HEK293 (cell line): ENCODE measurements at regions not wholly inside any gene's neighbourhood (a gene's known extent, or its start where the extent isn't known, plus 50 kb on each side); places are given as distances from the start of the nearest gene placed in this dataset.

Experiments
- CTCF ChIA-PET: fragments of 350-600 bp; formaldehyde crosslinking; extraction: SDS; loops from one replicate; lab custom pipeline; 2021; ENCODE audit warnings: antibody characterized with exemption; lab: Yijun Ruan, JAX
- POLR2A ChIA-PET: fragments of 300-600 bp; formaldehyde crosslinking; extraction: SDS; loops from one replicate; lab custom pipeline; 2020; ENCODE audit warnings: antibody characterized with exemption, inconsistent platforms; lab: Yijun Ruan, JAX
- H3K27ac ChIP-seq: fragments of 200-500 bp; sonication (Bioruptor generic); 2 replicates; pipeline ENCODE4 v1.5.1; 2014; ENCODE audit warnings: low read depth, low read length, control low read depth, inconsistent platforms; ENCODE audit errors: extremely low read depth
- H3K36me3 ChIP-seq, 2 experiments: fragments of 200-500 bp in 1 of 2; sonication (Bioruptor generic) in 1 of 2; 1 replicate in 1 of 2; 2 replicates in 1 of 2; pipeline ENCODE4 v1.5.1; 2014 to 2017; ENCODE audit warnings: inconsistent platforms in 2 of 2, low read length in 2 of 2; ENCODE audit not compliant: control insufficient read depth in 2 of 2, insufficient read depth in 1 of 2
- H3K4me1 ChIP-seq: fragments of 200-500 bp; sonication (Bioruptor generic); 2 replicates; pipeline ENCODE4 v1.5.1; 2014; ENCODE audit warnings: mild to moderate bottlenecking, low read length, inconsistent platforms; ENCODE audit not compliant: control insufficient read depth, insufficient read depth
- H3K4me3 ChIP-seq: 2 replicates; pipeline ENCODE4 v1.5.1; 2011; ENCODE audit warnings: low read depth, mild to moderate bottlenecking, control low read depth, low read length, moderate library complexity
- H3K9me3 ChIP-seq: fragments of 200-500 bp; sonication (Bioruptor generic); 2 replicates; pipeline ENCODE4 v1.5.1; 2014; ENCODE audit warnings: low read depth, low read length, inconsistent platforms; ENCODE audit not compliant: control insufficient read depth, insufficient read depth
- BCL11A ChIP-seq: fragments of 450-650 bp; formaldehyde crosslinking; IDR thresholded peaks from 2 replicates; pipeline ENCODE4 v1.5.1; 2016; ENCODE audit warnings: low read depth, missing biosample characterization, missing genetic modification characterization
- GFI1B ChIP-seq: fragments of 450-650 bp; formaldehyde crosslinking; IDR thresholded peaks from 2 replicates; pipeline ENCODE4 v1.5.1; 2016; ENCODE audit warnings: missing biosample characterization, missing genetic modification characterization
- GLIS1 ChIP-seq: fragments of 450-650 bp; formaldehyde crosslinking; IDR thresholded peaks from 2 replicates; pipeline ENCODE4 v1.5.1; 2016; ENCODE audit warnings: missing biosample characterization, missing genetic modification characterization
- HIC1 ChIP-seq: fragments of 450-650 bp; formaldehyde crosslinking; IDR thresholded peaks from 2 replicates; pipeline ENCODE4 v1.5.1; 2016; ENCODE audit warnings: missing biosample characterization, missing genetic modification characterization
- MZF1 ChIP-seq: fragments of 450-650 bp; formaldehyde crosslinking; IDR thresholded peaks from 2 replicates; pipeline ENCODE4 v1.5.1; 2017; ENCODE audit warnings: missing biosample characterization, missing genetic modification characterization, borderline replicate concordance
- TCF7L2 ChIP-seq: IDR thresholded peaks from 2 replicates; pipeline ENCODE4 v1.6.1; 2011; ENCODE audit warnings: low read depth, mild to moderate bottlenecking, inconsistent platforms, low read length, moderate library complexity, borderline replicate concordance
- ZBTB1 ChIP-seq: fragments of 450-650 bp; formaldehyde crosslinking; IDR thresholded peaks from 2 replicates; pipeline ENCODE4 v1.5.1; 2016; ENCODE audit warnings: missing biosample characterization, missing genetic modification characterization
- ZBTB20 ChIP-seq: fragments of 450-650 bp; formaldehyde crosslinking; IDR thresholded peaks from 2 replicates; pipeline ENCODE4 v1.5.1; 2016; ENCODE audit warnings: missing biosample characterization, missing genetic modification characterization
- ZBTB49 ChIP-seq: fragments of 450-650 bp; formaldehyde crosslinking; IDR thresholded peaks from 2 replicates; pipeline ENCODE4 v1.5.1; 2016; ENCODE audit warnings: missing biosample characterization, missing genetic modification characterization, low read depth
- ZNF146 ChIP-seq: fragments of 450-650 bp; formaldehyde crosslinking; IDR thresholded peaks from 2 replicates; pipeline ENCODE4 v1.5.1; 2016; ENCODE audit warnings: missing biosample characterization, missing genetic modification characterization
- ZNF18 ChIP-seq: fragments of 450-650 bp; formaldehyde crosslinking; IDR thresholded peaks from 2 replicates; pipeline ENCODE4 v1.5.1; 2016; ENCODE audit warnings: missing biosample characterization, missing genetic modification characterization
- ZNF19 ChIP-seq: fragments of 450-650 bp; formaldehyde crosslinking; IDR thresholded peaks from 2 replicates; pipeline ENCODE4; 2016; ENCODE audit warnings: missing biosample characterization, missing genetic modification characterization, low read depth
- ZNF214 ChIP-seq: fragments of 450-650 bp; formaldehyde crosslinking; IDR thresholded peaks from 2 replicates; pipeline ENCODE4 v1.5.1; 2017; ENCODE audit warnings: missing biosample characterization, mild to moderate bottlenecking, missing genetic modification characterization, borderline replicate concordance
- ZNF239 ChIP-seq: fragments of 450-650 bp; formaldehyde crosslinking; IDR thresholded peaks from 2 replicates; pipeline ENCODE4 v1.5.1; 2016; ENCODE audit warnings: missing biosample characterization, missing genetic modification characterization
- ZNF366 ChIP-seq: fragments of 450-650 bp; formaldehyde crosslinking; conservative IDR thresholded peaks from 2 replicates; pipeline ENCODE4 v1.5.1; 2016; ENCODE audit warnings: missing biosample characterization, missing genetic modification characterization
- ZNF488 ChIP-seq: fragments of 450-650 bp; formaldehyde crosslinking; IDR thresholded peaks from 2 replicates; pipeline ENCODE4 v1.5.1; 2016; ENCODE audit warnings: missing biosample characterization, missing genetic modification characterization
- ZNF580 ChIP-seq: fragments of 450-650 bp; formaldehyde crosslinking; IDR thresholded peaks from 2 replicates; pipeline ENCODE4 v1.5.1; 2016; ENCODE audit warnings: missing biosample characterization, missing genetic modification characterization
- ZNF639 ChIP-seq: fragments of 450-650 bp; formaldehyde crosslinking; IDR thresholded peaks from 2 replicates; pipeline ENCODE4 v1.5.1; 2016; ENCODE audit warnings: missing biosample characterization, missing genetic modification characterization
- ZNF660 ChIP-seq: fragments of 450-650 bp; IDR thresholded peaks from 2 replicates; pipeline ENCODE4 v1.5.1; 2018; ENCODE audit warnings: missing biosample characterization, mild to moderate bottlenecking, missing genetic modification characterization
- ZNF701 ChIP-seq: fragments of 450-650 bp; formaldehyde crosslinking; IDR thresholded peaks from 2 replicates; pipeline ENCODE4 v1.5.1; 2016; ENCODE audit warnings: missing biosample characterization, missing genetic modification characterization
- ZNF768 ChIP-seq: fragments of 450-650 bp; formaldehyde crosslinking; IDR thresholded peaks from 2 replicates; pipeline ENCODE4 v1.5.1; 2018; ENCODE audit warnings: missing biosample characterization, mild to moderate bottlenecking, missing genetic modification characterization
- ZNF791 ChIP-seq: fragments of 450-650 bp; formaldehyde crosslinking; IDR thresholded peaks from 2 replicates; pipeline ENCODE4 v1.5.1; 2016; ENCODE audit warnings: missing biosample characterization, missing genetic modification characterization
- ZSCAN30 ChIP-seq: fragments of 450-650 bp; IDR thresholded peaks from 2 replicates; pipeline ENCODE4 v1.5.1; 2018; ENCODE audit warnings: missing biosample characterization, mild to moderate bottlenecking, missing genetic modification characterization, moderate library complexity

- Histone ChIP-seq H3K4me1 (no peaks in the 10 kb centered on the region), H3K4me3 (no peak overlapping the region), H3K9me3 (no peaks in the 10 kb centered on the region), H3K27ac (no peak overlapping the region), H3K36me3 (no peaks in the 10 kb centered on the region)
- CTCF ChIA-PET, result interaction anchor here (2.5 kb wide), 1 partner anchor 15 kb away, joined by 13 read pairs; no protein-coding TSS in a partner anchor
- TF ChIP-seq GFI1B, result no peak
- TF ChIP-seq ZNF488 (tag by site-specific recombination), result no peak
- no peak for TF ChIP-seq ZNF146
- no peak for TF ChIP-seq HIC1 (tag by site-specific recombination)
- TF ChIP-seq ZNF791 (tag by site-specific recombination), result no peak
- TF ChIP-seq ZBTB20 (tag by site-specific recombination), result no peak
- TF ChIP-seq ZBTB1, result no peak
- no peak for TF ChIP-seq ZNF214 (tag by site-specific recombination)
- no peak for TF ChIP-seq ZNF18
- POLR2A ChIA-PET, result no interaction called here
These were observed 82.1 kb upstream of the TANK start for GRCh38 chr2:161078211-161078539.

GRCh38 chr2:161085149-161085548 is 75.1 kb upstream of the TANK start:
- Histone ChIP-seq H3K4me1 (no peaks in the 10 kb centered on the region), H3K4me3 (no peak overlapping the region), H3K36me3 (no peaks in the 10 kb centered on the region), H3K9me3 (no peaks in the 10 kb centered on the region), H3K27ac (no peak overlapping the region)
- ChIA-PET POLR2A (no interaction called here), CTCF (interaction anchor here (2.8 kb wide), 1 partner anchor 22 kb away, joined by 12 read pairs; no protein-coding TSS in a partner anchor)
- TF ChIP-seq ZNF660 (no peak), MZF1 (tag by site-specific recombination) (no peak), ZNF239 (tag by site-specific recombination) (no peak), ZNF366 (tag by site-specific recombination) (no peak), ZNF19 (no peak), ZBTB49 (no peak), TCF7L2 (no peak), ZNF768 (tag by site-specific recombination) (no peak), ZNF639 (no peak), BCL11A (tag by site-specific recombination) (no peak), ZNF701 (tag by site-specific recombination) (no peak), GLIS1 (tag by site-specific recombination) (no peak), ZSCAN30 (tag by site-specific recombination) (no peak), ZNF580 (tag by site-specific recombination) (no peak)
